ENCODE measurements at regions not wholly inside any gene's neighbourhood (a gene's known extent, or its start where the extent isn't known, plus 50 kb on each side); places are given as distances from the start of the nearest gene placed in this dataset.
"Not testable (repeated sequence)": the region's sequence is repeated elsewhere in the genome, so short reads cannot be mapped to it uniquely, and the experiment has no call there.

GRCh38 chr20:48374031-48374907 is 453.5 kb downstream of the PREX1 start:
- H3K9me3 ChIP-seq (ENCODE audit: control insufficient read depth in 1 of 2, low read length in 2 of 2); H3K4me3 ChIP-seq (ENCODE audit: low read depth in 1 of 2, low read length in 2 of 2); H3K36me3 ChIP-seq (ENCODE audit: control insufficient read depth in 1 of 2, insufficient read depth in 2 of 2, low read length in 2 of 2); H3K4me1 ChIP-seq (ENCODE audit: control insufficient read depth in 1 of 2, insufficient read depth in 2 of 2, low read length in 2 of 2); H3K27me3 ChIP-seq (ENCODE audit: low read depth, low read length); H3K27ac ChIP-seq (ENCODE audit: low read length): not testable (repeated sequence)

- Histone ChIP-seq H3K4me3 (ENCODE audit: low read depth in 1 of 2, low read length in 2 of 2) (no peak overlapping the region), H3K27me3 (ENCODE audit: low read depth, low read length) (no peaks in the 10 kb centered on the region), H3K4me1 (ENCODE audit: control insufficient read depth in 1 of 2, insufficient read depth in 2 of 2, low read length in 2 of 2) (peaks cover 0 to 8% of the 10 kb centered on the region in 2 donors), H3K27ac (ENCODE audit: low read length) (no peak overlapping the region), H3K9me3 (ENCODE audit: control insufficient read depth in 1 of 2, low read length in 2 of 2) (no peaks in the 10 kb centered on the region), H3K36me3 (ENCODE audit: control insufficient read depth in 1 of 2, insufficient read depth in 2 of 2, low read length in 2 of 2) (no peaks in the 10 kb centered on the region)
Measured at GRCh38 chr20:48373555-48373934, 454.3 kb downstream of the PREX1 start.

- not testable (repeated sequence) for H3K36me3 ChIP-seq (ENCODE audit: control insufficient read depth in 1 of 2, insufficient read depth in 2 of 2, low read length in 2 of 2); H3K27me3 ChIP-seq (ENCODE audit: low read depth, low read length); H3K27ac ChIP-seq (ENCODE audit: low read length); H3K9me3 ChIP-seq (ENCODE audit: control insufficient read depth in 1 of 2, low read length in 2 of 2); H3K4me3 ChIP-seq (ENCODE audit: low read depth in 1 of 2, low read length in 2 of 2); H3K4me1 ChIP-seq (ENCODE audit: control insufficient read depth in 1 of 2, insufficient read depth in 2 of 2, low read length in 2 of 2)
Measured at GRCh38 chr20:48372851-48373554, 454.8 kb downstream of the PREX1 start.

GRCh38 chr20:48371211-48371610 is 456.6 kb downstream of the PREX1 start:
- Histone ChIP-seq H3K27ac (ENCODE audit: low read length) (no peak overlapping the region), H3K36me3 (ENCODE audit: control insufficient read depth in 1 of 2, insufficient read depth in 2 of 2, low read length in 2 of 2) (no peaks in the 10 kb centered on the region), H3K4me3 (ENCODE audit: low read depth in 1 of 2, low read length in 2 of 2) (no peak overlapping the region), H3K4me1 (ENCODE audit: control insufficient read depth in 1 of 2, insufficient read depth in 2 of 2, low read length in 2 of 2) (peaks cover 0 to 14% of the 10 kb centered on the region in 2 donors), H3K27me3 (ENCODE audit: low read depth, low read length) (no peaks in the 10 kb centered on the region), H3K9me3 (ENCODE audit: control insufficient read depth in 1 of 2, low read length in 2 of 2) (no peaks in the 10 kb centered on the region)

GRCh38 chr20:48368580-48369021 is 459.2 kb downstream of the PREX1 start:
- not testable (repeated sequence) for H3K36me3 ChIP-seq (ENCODE audit: control insufficient read depth in 1 of 2, insufficient read depth in 2 of 2, low read length in 2 of 2); H3K9me3 ChIP-seq (ENCODE audit: control insufficient read depth in 1 of 2, low read length in 2 of 2); H3K4me3 ChIP-seq (ENCODE audit: low read depth in 1 of 2, low read length in 2 of 2); H3K27me3 ChIP-seq (ENCODE audit: low read depth, low read length); H3K27ac ChIP-seq (ENCODE audit: low read length)
- peaks cover 0 to 14% of the 10 kb centered on the region in 2 donors for H3K4me1 ChIP-seq (ENCODE audit: control insufficient read depth in 1 of 2, insufficient read depth in 2 of 2, low read length in 2 of 2)

- H3K27ac ChIP-seq (ENCODE audit: low read length); H3K9me3 ChIP-seq (ENCODE audit: control insufficient read depth in 1 of 2, low read length in 2 of 2); H3K36me3 ChIP-seq (ENCODE audit: control insufficient read depth in 1 of 2, insufficient read depth in 2 of 2, low read length in 2 of 2); H3K4me3 ChIP-seq (ENCODE audit: low read depth in 1 of 2, low read length in 2 of 2); H3K27me3 ChIP-seq (ENCODE audit: low read depth, low read length): not testable (repeated sequence)
- H3K4me1 ChIP-seq (ENCODE audit: control insufficient read depth in 1 of 2, insufficient read depth in 2 of 2, low read length in 2 of 2): peaks cover 0 to 14% of the 10 kb centered on the region in 2 donors
Measured at GRCh38 chr20:48367541-48368358, 460.0 kb downstream of the PREX1 start.

GRCh38 chr20:48366230-48366629 is 461.6 kb downstream of the PREX1 start:
- Histone ChIP-seq H3K9me3 (ENCODE audit: control insufficient read depth in 1 of 2, low read length in 2 of 2) (no peaks in the 10 kb centered on the region), H3K4me3 (ENCODE audit: low read depth in 1 of 2, low read length in 2 of 2) (no peak overlapping the region), H3K27me3 (ENCODE audit: low read depth, low read length) (no peaks in the 10 kb centered on the region), H3K27ac (ENCODE audit: low read length) (no peak overlapping the region), H3K4me1 (ENCODE audit: control insufficient read depth in 1 of 2, insufficient read depth in 2 of 2, low read length in 2 of 2) (peaks cover 0 to 14% of the 10 kb centered on the region in 2 donors), H3K36me3 (ENCODE audit: control insufficient read depth in 1 of 2, insufficient read depth in 2 of 2, low read length in 2 of 2) (no peaks in the 10 kb centered on the region)

GRCh38 chr20:48364688-48365421 is 462.9 kb downstream of the PREX1 start:
- H3K4me1 ChIP-seq (ENCODE audit: control insufficient read depth in 1 of 2, insufficient read depth in 2 of 2, low read length in 2 of 2): peaks cover 0 to 14% of the 10 kb centered on the region in 2 donors

GRCh38 chr20:48364055-48364454 is 463.7 kb downstream of the PREX1 start:
- Histone ChIP-seq H3K36me3 (ENCODE audit: control insufficient read depth in 1 of 2, insufficient read depth in 2 of 2, low read length in 2 of 2) (no peaks in the 10 kb centered on the region), H3K27ac (ENCODE audit: low read length) (no peak overlapping the region), H3K4me3 (ENCODE audit: low read depth in 1 of 2, low read length in 2 of 2) (no peak overlapping the region), H3K9me3 (ENCODE audit: control insufficient read depth in 1 of 2, low read length in 2 of 2) (no peaks in the 10 kb centered on the region), H3K27me3 (ENCODE audit: low read depth, low read length) (no peaks in the 10 kb centered on the region), H3K4me1 (ENCODE audit: control insufficient read depth in 1 of 2, insufficient read depth in 2 of 2, low read length in 2 of 2) (peaks cover 0 to 11% of the 10 kb centered on the region in 2 donors)

More at GRCh38 chr20:48364688-48365421, 462.9 kb downstream of the PREX1 start:
- Histone ChIP-seq H3K9me3 (ENCODE audit: control insufficient read depth in 1 of 2, low read length in 2 of 2) (no peaks in the 10 kb centered on the region), H3K27me3 (ENCODE audit: low read depth, low read length) (no peaks in the 10 kb centered on the region), H3K4me3 (ENCODE audit: low read depth in 1 of 2, low read length in 2 of 2) (no peak overlapping the region), H3K36me3 (ENCODE audit: control insufficient read depth in 1 of 2, insufficient read depth in 2 of 2, low read length in 2 of 2) (no peaks in the 10 kb centered on the region), H3K27ac (ENCODE audit: low read length) (no peak overlapping the region)

- Histone ChIP-seq H3K4me3 (ENCODE audit: low read depth in 1 of 2, low read length in 2 of 2) (no peak overlapping the region), H3K4me1 (ENCODE audit: control insufficient read depth in 1 of 2, insufficient read depth in 2 of 2, low read length in 2 of 2) (no peaks in the 10 kb centered on the region), H3K9me3 (ENCODE audit: control insufficient read depth in 1 of 2, low read length in 2 of 2) (no peaks in the 10 kb centered on the region), H3K27me3 (ENCODE audit: low read depth, low read length) (no peaks in the 10 kb centered on the region), H3K36me3 (ENCODE audit: control insufficient read depth in 1 of 2, insufficient read depth in 2 of 2, low read length in 2 of 2) (no peaks in the 10 kb centered on the region), H3K27ac (ENCODE audit: low read length) (no peak overlapping the region)
Measured at GRCh38 chr20:48360342-48360975, 467.3 kb downstream of the PREX1 start.

Measured in muscle layer of duodenum (tissue), 2 donors.